DOHH2 (cell line): ENCODE measurements at regions not wholly inside any gene's neighbourhood (a gene's known extent, or its start where the extent isn't known, plus 50 kb on each side); places are given as distances from the start of the nearest gene placed in this dataset.

Source experiments
- H3F3A ChIP-seq: fragments of 200-600 bp; sonication (generic), shearing (Covaris generic); 2 replicates; pipeline ENCODE4 v1.6.0; 2016; ENCODE audit warnings: antibody characterized with exemption, mild to moderate bottlenecking; ENCODE audit not compliant: control insufficient read depth, insufficient read depth
- H3K27ac ChIP-seq: fragments of 200-600 bp; sonication (generic); 2 replicates; pipeline ENCODE4 v1.5.1; 2014; ENCODE audit warnings: low read depth, mild to moderate bottlenecking, low read length, moderate library complexity
- H3K27me3 ChIP-seq: fragments of 200-600 bp; sonication (generic); 2 replicates; pipeline ENCODE4 v1.6.1; 2014; ENCODE audit warnings: mild to moderate bottlenecking, low read length, mixed read lengths; ENCODE audit not compliant: control insufficient read depth
- H3K36me3 ChIP-seq: fragments of 200-600 bp; sonication (generic); 2 replicates; pipeline ENCODE4 v1.6.1; 2014; ENCODE audit warnings: mild to moderate bottlenecking, low read length, moderate library complexity, mixed read lengths; ENCODE audit not compliant: control insufficient read depth
- H3K4me1 ChIP-seq: fragments of 200-600 bp; sonication (generic); 2 replicates; pipeline ENCODE4 v1.6.1; 2014; ENCODE audit warnings: mild to moderate bottlenecking, low read length, mixed read lengths; ENCODE audit not compliant: control insufficient read depth
- H3K4me2 ChIP-seq: fragments of 200-600 bp; sonication (generic); 2 replicates; pipeline ENCODE4 v1.6.0; 2014; ENCODE audit warnings: mild to moderate bottlenecking, low read length, moderate library complexity
- H3K4me3 ChIP-seq: fragments of 200-600 bp; sonication (generic); 2 replicates; pipeline ENCODE4 v1.5.1; 2014; ENCODE audit warnings: mild to moderate bottlenecking, low read length, mixed read lengths
- H3K79me2 ChIP-seq: fragments of 200-600 bp; sonication (generic); 2 replicates; pipeline ENCODE4 v1.6.1; 2014; ENCODE audit warnings: mild to moderate bottlenecking, low read length, mixed read lengths; ENCODE audit not compliant: control insufficient read depth
- H3K9me2 ChIP-seq: fragments of 200-600 bp; sonication (generic); replicated peaks from 2 replicates; pipeline ENCODE4 v1.6.1; 2014; ENCODE audit warnings: mild to moderate bottlenecking, low read length, mixed read lengths; ENCODE audit not compliant: control insufficient read depth
- H3K9me3 ChIP-seq: fragments of 200-600 bp; sonication (generic); 2 replicates; pipeline ENCODE4 v1.6.1; 2014; ENCODE audit warnings: antibody characterized with exemption, low read length, mixed read lengths; ENCODE audit not compliant: control insufficient read depth, insufficient read depth
- H4K20me1 ChIP-seq: fragments of 200-600 bp; sonication (generic); 2 replicates; pipeline ENCODE4 v1.6.0; 2014; ENCODE audit warnings: low read depth, mild to moderate bottlenecking, antibody characterized with exemption, low read length, moderate library complexity; ENCODE audit not compliant: control insufficient read depth, insufficient read depth
- CTCF ChIP-seq: fragments of 200-600 bp; sonication (generic); IDR thresholded peaks from one replicate; pipeline ENCODE4 v1.5.1; 2014; ENCODE audit warnings: antibody characterized with exemption, mild to moderate bottlenecking, low read depth, low read length; ENCODE audit not compliant: poor library complexity, severe bottlenecking
- EZH2phosphoT487 ChIP-seq: fragments of 200-600 bp; sonication (generic); IDR thresholded peaks from 2 replicates; pipeline ENCODE4 v1.6.1; 2017; ENCODE audit warnings: borderline replicate concordance, mild to moderate bottlenecking, antibody characterized with exemption, low read length, moderate library complexity, mixed read lengths

DNA sequence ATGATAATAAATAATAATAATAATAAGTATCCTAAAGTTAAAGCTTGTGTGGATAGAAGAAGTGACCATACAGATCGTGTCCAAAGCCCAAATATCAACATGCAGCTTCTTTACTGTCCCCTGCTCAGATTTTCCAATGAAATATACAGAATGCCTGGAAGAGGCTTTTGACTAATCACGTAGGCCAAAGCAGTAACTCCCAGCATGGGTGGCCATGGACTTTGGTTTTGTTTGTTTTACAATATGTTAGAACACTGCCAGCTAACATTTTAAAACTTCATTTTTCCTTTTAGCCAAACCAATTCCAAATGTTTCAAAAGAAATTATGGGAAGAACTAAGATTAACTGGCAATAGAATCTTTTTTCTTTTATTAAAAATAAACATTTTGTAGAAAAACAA is 400.0 kb upstream of the FLRT2 start:
- no peaks in the 10 kb centered on the region for H3K4me1 ChIP-seq
- no peaks in the 10 kb centered on the region for H3K27me3 ChIP-seq
- no peak for TF ChIP-seq EZH2phosphoT487
- TF ChIP-seq CTCF: no peak
- H3F3A ChIP-seq: no peaks in the 10 kb centered on the region
- no peaks in the 10 kb centered on the region for H3K36me3 ChIP-seq
- no peak overlapping the region for H3K4me3 ChIP-seq
- no peaks in the 10 kb centered on the region for H4K20me1 ChIP-seq
- H3K4me2 ChIP-seq: no peak overlapping the region
- H3K79me2 ChIP-seq: no peaks in the 10 kb centered on the region
- H3K9me2 ChIP-seq: no peaks in the 10 kb centered on the region
- no peak overlapping the region for H3K27ac ChIP-seq
- no peaks in the 10 kb centered on the region; the same call in 1 of the 2 replicates for H3K9me3 ChIP-seq

DNA sequence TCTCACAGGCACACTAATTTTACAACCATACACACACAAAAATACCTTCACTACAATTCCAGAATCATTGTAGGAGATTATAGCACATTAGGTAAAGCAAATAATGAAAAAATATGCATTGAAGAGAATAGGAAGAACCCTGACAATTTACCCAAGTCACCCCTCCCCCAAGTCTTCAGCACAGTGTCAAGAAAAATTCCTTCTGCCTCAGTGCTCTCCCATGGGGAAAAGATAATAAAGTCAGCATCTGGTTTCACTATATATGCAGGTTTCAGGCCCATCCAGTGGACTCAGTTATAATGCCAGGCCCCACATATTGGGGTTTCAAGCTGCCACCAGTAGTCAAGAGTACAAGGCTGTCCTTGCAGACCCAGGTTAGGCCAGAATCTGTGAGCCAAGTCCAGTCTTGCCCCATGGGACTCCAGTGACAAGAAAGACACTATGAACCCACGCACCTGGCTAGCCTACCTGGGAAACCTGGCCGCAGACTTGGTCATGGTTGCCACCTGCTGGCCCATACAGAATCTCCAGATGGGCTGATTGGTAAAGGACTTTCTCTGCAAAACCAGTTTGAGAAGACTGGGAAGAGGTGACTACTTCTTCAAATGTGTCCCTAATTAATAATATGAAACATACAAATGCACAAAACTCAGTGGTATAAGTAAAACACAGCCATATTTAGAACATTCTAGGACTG is 398.6 kb upstream of the FLRT2 start:
- H4K20me1 ChIP-seq: no peaks in the 10 kb centered on the region
- no peaks in the 10 kb centered on the region for H3K27me3 ChIP-seq
- no peaks in the 10 kb centered on the region for H3K9me2 ChIP-seq
- H3K4me1 ChIP-seq: no peaks in the 10 kb centered on the region
- H3K36me3 ChIP-seq: no peaks in the 10 kb centered on the region
- no peak overlapping the region for H3K4me3 ChIP-seq
- no peak for TF ChIP-seq EZH2phosphoT487
- TF ChIP-seq CTCF: no peak
- no peaks in the 10 kb centered on the region; the same call in 1 of the 2 replicates for H3K9me3 ChIP-seq
- H3K27ac ChIP-seq: no peak overlapping the region
- H3K4me2 ChIP-seq: no peak overlapping the region
- no peaks in the 10 kb centered on the region for H3K79me2 ChIP-seq
- no peaks in the 10 kb centered on the region for H3F3A ChIP-seq

DNA sequence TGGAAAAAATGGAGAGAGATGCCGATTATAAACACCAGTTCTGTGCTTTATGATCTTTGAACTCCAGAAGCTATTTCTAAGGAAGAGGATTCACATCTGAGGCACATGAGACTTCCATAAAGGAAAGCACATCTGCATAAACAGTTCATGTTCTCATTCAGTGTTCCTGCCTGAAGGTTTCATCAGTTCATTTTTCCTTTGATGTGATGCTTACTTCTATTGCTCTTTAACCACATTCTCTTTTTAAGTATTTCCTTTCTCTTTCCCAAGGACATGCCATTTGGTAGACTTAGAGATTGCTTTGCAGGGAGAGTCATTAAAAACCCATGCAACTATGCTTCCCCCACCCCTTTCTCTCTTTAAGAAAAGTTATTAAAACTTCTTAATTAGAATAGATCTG is 387.0 kb upstream of the FLRT2 start:
- no peaks in the 10 kb centered on the region for H3K79me2 ChIP-seq
- H3K36me3 ChIP-seq: no peaks in the 10 kb centered on the region
- no peak for TF ChIP-seq CTCF
- no peak for TF ChIP-seq EZH2phosphoT487
- H3K4me2 ChIP-seq: no peak overlapping the region
- H3K9me3 ChIP-seq: no peaks in the 10 kb centered on the region
- no peaks in the 10 kb centered on the region for H3F3A ChIP-seq
- no peaks in the 10 kb centered on the region for H3K4me1 ChIP-seq
- H4K20me1 ChIP-seq: no peaks in the 10 kb centered on the region
- no peaks in the 10 kb centered on the region for H3K27me3 ChIP-seq
- no peak overlapping the region for H3K4me3 ChIP-seq
- no peaks in the 10 kb centered on the region for H3K9me2 ChIP-seq
- H3K27ac ChIP-seq: no peak overlapping the region
